IMR-90 (cell line): ENCODE measurements at regions not wholly inside any gene's neighbourhood (a gene's known extent, or its start where the extent isn't known, plus 50 kb on each side); places are given as distances from the start of the nearest gene placed in this dataset.

Source experiments
- ATAC-seq: fragments of 200-7000 bp; cut with Tn5 transposase; 2 replicates; pipeline ENCODE4 v1.9.1; 2020; ENCODE audit warnings: low read depth, mild to moderate bottlenecking, moderate library complexity
- BruUV-seq: library from RNA; stranded (reverse); fragments of 400-500 nt; replicated peaks from 2 replicates; lab custom pipeline; 2021; lab: Mats Ljungman, UMichigan
- CTCF ChIA-PET: fragments of 300-600 bp; formaldehyde crosslinking; extraction: SDS; loops from one replicate; lab custom pipeline; 2021; ENCODE audit warnings: antibody characterized with exemption; lab: Yijun Ruan, JAX
- POLR2A ChIA-PET: fragments of 300-600 bp; sonication (Branson Sonifier 250); formaldehyde crosslinking; loops from one replicate; lab custom pipeline; 2022; ENCODE audit warnings: antibody characterized with exemption; ENCODE audit not compliant: unreplicated experiment; lab: Charles Lee
- DNase-seq: peaks from one replicate; pipeline ENCODE4 v3.0.0; 2013
- H2AFZ ChIP-seq: replicated peaks from 2 replicates; pipeline ENCODE3; 2013; ENCODE audit warnings: low read length, mild to moderate bottlenecking; ENCODE audit not compliant: poor library complexity
- H2AK5ac ChIP-seq: 2 replicates; pipeline ENCODE4 v1.6.1; 2013; ENCODE audit warnings: low read depth, low read length, inconsistent platforms
- H2AK9ac ChIP-seq: replicated peaks from 2 replicates; pipeline ENCODE3; 2013; ENCODE audit warnings: mild to moderate bottlenecking, low read depth, low read length, moderate library complexity; ENCODE audit not compliant: poor library complexity
- H2BK120ac ChIP-seq: 2 replicates; pipeline ENCODE4 v1.6.1; 2013; ENCODE audit warnings: low read depth, low read length, inconsistent platforms
- H2BK15ac ChIP-seq: 3 replicates; pipeline ENCODE4 v1.6.1; 2013; ENCODE audit warnings: low read depth, low read length, inconsistent platforms
- H2BK20ac ChIP-seq: 2 replicates; pipeline ENCODE4 v1.6.1; 2013; ENCODE audit warnings: low read depth, mild to moderate bottlenecking, inconsistent platforms, low read length, moderate library complexity
- H2BK5ac ChIP-seq: 2 replicates; pipeline ENCODE4 v1.6.1; 2013; ENCODE audit warnings: mild to moderate bottlenecking, low read depth, low read length, inconsistent platforms; ENCODE audit not compliant: poor library complexity, severe bottlenecking
- H3K14ac ChIP-seq: replicated peaks from 2 replicates; pipeline ENCODE4 v1.6.1; 2013; ENCODE audit warnings: low read depth, low read length, inconsistent platforms
- H3K18ac ChIP-seq: 2 replicates; pipeline ENCODE4 v1.6.1; 2013; ENCODE audit warnings: low read depth, low read length, control low read depth
- H3K23ac ChIP-seq: 2 replicates; pipeline ENCODE4 v1.6.1; 2013; ENCODE audit warnings: low read depth, low read length, inconsistent platforms
- H3K27ac ChIP-seq: 2 replicates; pipeline ENCODE4 v1.5.1; 2013; ENCODE audit warnings: mild to moderate bottlenecking, control low read depth, low read length; ENCODE audit not compliant: insufficient read depth
- H3K27me3 ChIP-seq: 2 replicates; pipeline ENCODE4 v1.6.1; 2013; ENCODE audit warnings: low read length; ENCODE audit not compliant: control insufficient read depth, insufficient read depth
- H3K36me3 ChIP-seq: 2 replicates; pipeline ENCODE4 v1.6.1; 2013; ENCODE audit warnings: low read length, mixed read lengths; ENCODE audit not compliant: control insufficient read depth, insufficient read depth
- H3K4ac ChIP-seq: 2 replicates; pipeline ENCODE4 v1.6.1; 2013; ENCODE audit warnings: low read depth, low read length, inconsistent platforms
- H3K4me1 ChIP-seq: 2 replicates; pipeline ENCODE4 v1.6.1; 2013; ENCODE audit warnings: low read length, mixed read lengths; ENCODE audit not compliant: control insufficient read depth, insufficient read depth
- H3K4me2 ChIP-seq: 2 replicates; pipeline ENCODE4 v1.6.1; 2013; ENCODE audit warnings: low read depth, mild to moderate bottlenecking, control low read depth, low read length, moderate library complexity
- H3K4me3 ChIP-seq: 2 replicates; pipeline ENCODE4 v1.5.1; 2013; ENCODE audit warnings: low read depth, mild to moderate bottlenecking, control low read depth, low read length, moderate library complexity; ENCODE audit not compliant: insufficient read depth
- H3K56ac ChIP-seq: 2 replicates; pipeline ENCODE4 v1.6.1; 2013; ENCODE audit warnings: low read length, inconsistent platforms; ENCODE audit not compliant: insufficient read depth; ENCODE audit errors: extremely low read depth
- H3K79me1 ChIP-seq, 2 experiments: 2 replicates each; pipeline ENCODE4 v1.6.1; 2013; ENCODE audit warnings: low read length in 2 of 2, inconsistent platforms in 1 of 2, low read depth in 1 of 2
- H3K9ac ChIP-seq: 2 replicates; pipeline ENCODE4 v1.6.1; 2013; ENCODE audit warnings: low read depth, low read length, control low read depth
- H3K9me1 ChIP-seq: 2 replicates; pipeline ENCODE4 v1.6.1; 2013; ENCODE audit warnings: low read length, inconsistent platforms; ENCODE audit not compliant: insufficient read depth
- H3K9me3 ChIP-seq: 2 replicates; pipeline ENCODE4 v1.6.1; 2013; ENCODE audit warnings: low read length; ENCODE audit not compliant: control insufficient read depth, insufficient read depth
- H4K20me1 ChIP-seq: 2 replicates; pipeline ENCODE4 v1.6.1; 2013; ENCODE audit warnings: low read length, inconsistent platforms; ENCODE audit not compliant: insufficient read depth
- H4K5ac ChIP-seq: 2 replicates; pipeline ENCODE4 v1.6.1; 2013; ENCODE audit warnings: mild to moderate bottlenecking, low read depth, low read length, control low read depth
- H4K8ac ChIP-seq, 2 experiments: 2 replicates each; pipeline ENCODE4 v1.6.1; 2013; ENCODE audit warnings: low read depth in 2 of 2, low read length in 2 of 2, control low read depth in 1 of 2, inconsistent platforms in 1 of 2
- H4K91ac ChIP-seq: 2 replicates; pipeline ENCODE4 v1.6.1; 2013; ENCODE audit warnings: low read depth, low read length, inconsistent platforms; ENCODE audit not compliant: insufficient read depth
- BHLHE40 ChIP-seq: fragments of 150-350 bp; IDR thresholded peaks from 2 replicates; pipeline ENCODE4 v1.6.1; 2016; ENCODE audit warnings: mild to moderate bottlenecking, low read depth, low read length
- CEBPB ChIP-seq: IDR thresholded peaks from 2 replicates; pipeline ENCODE4 v1.6.1; 2012; ENCODE audit warnings: low read depth, low read length, improper control_type of control experiment
- CHD1 ChIP-seq: IDR thresholded peaks from 2 replicates; pipeline ENCODE4 v1.6.1; 2012; ENCODE audit warnings: low read depth, low read length, improper control_type of control experiment
- FOS ChIP-seq: fragments of 150-350 bp; IDR thresholded peaks from 2 replicates; pipeline ENCODE4 v1.6.1; 2016; ENCODE audit warnings: low read depth, low read length
- MAFK ChIP-seq: IDR thresholded peaks from 2 replicates; pipeline ENCODE4 v1.6.1; 2012; ENCODE audit warnings: low read depth, low read length, improper control_type of control experiment
- MAZ ChIP-seq: IDR thresholded peaks from 2 replicates; pipeline ENCODE4 v1.6.1; 2012; ENCODE audit warnings: low read depth, mild to moderate bottlenecking, low read length, improper control_type of control experiment, moderate library complexity, borderline replicate concordance
- MXI1 ChIP-seq: IDR thresholded peaks from 2 replicates; pipeline ENCODE4 v1.6.1; 2012; ENCODE audit warnings: low read depth, mild to moderate bottlenecking, low read length, moderate library complexity, borderline replicate concordance
- NFE2L2 ChIP-seq: fragments of 150-350 bp; IDR thresholded peaks from 2 replicates; pipeline ENCODE4 v1.6.1; 2016; ENCODE audit warnings: low read depth, mild to moderate bottlenecking, low read length
- POLR2A ChIP-seq: IDR thresholded peaks from 2 replicates; pipeline ENCODE4 v1.6.1; 2012; ENCODE audit warnings: mild to moderate bottlenecking, low read depth, low read length
- RAD21 ChIP-seq: IDR thresholded peaks from 2 replicates; pipeline ENCODE4 v1.6.1; 2012; ENCODE audit warnings: low read length, improper control_type of control experiment
- RFX5 ChIP-seq: IDR thresholded peaks from 2 replicates; pipeline ENCODE4 v1.8.0; 2012; ENCODE audit warnings: low read depth, mild to moderate bottlenecking, low read length, moderate library complexity
- SMC3 ChIP-seq: fragments of 150-350 bp; IDR thresholded peaks from 2 replicates; pipeline ENCODE4 v1.6.1; 2016; ENCODE audit warnings: low read depth, mild to moderate bottlenecking, antibody characterized with exemption, low read length, moderate library complexity
- WGBS, 2 experiments: methylation state at CpG; one replicate each; pipeline versions ENCODE4 v1.1.5 to v1.1.7; 2013; ENCODE audit warnings: missing lambda C conversion rate in 2 of 2; ENCODE audit not compliant: insufficient read length in 1 of 2; ENCODE audit errors: extremely low coverage in 2 of 2; 5-methylcytosine and 5-hydroxymethylcytosine counted together
- dilution Hi-C: fragments of 300-500 bp; cut with HindIII; formaldehyde crosslinking; loops from one replicate; pipeline ENCODE4 v1.14.3; 2018; ENCODE audit warnings: low sequenced_read_pairs; ENCODE audit not compliant: unreplicated experiment
- in situ Hi-C: fragments of 300-500 bp; cut with MboI; formaldehyde crosslinking; loops from 3 replicates; pipeline ENCODE4 v1.14.3; 2019; ENCODE audit warnings: low sequenced_read_pairs, inconsistent platforms, mixed read lengths
- intact Hi-C: fragments of 100-400 bp; cut with micrococcal nuclease; formaldehyde crosslinking; loops from 2 replicates; pipeline ENCODE4 v1.10.0; 2022
- TF ChIP-seq, protein P1 (sequence below): fragments of 150-350 bp; IDR thresholded peaks from 2 replicates; pipeline ENCODE4 v1.6.1; 2017; ENCODE audit warnings: mild to moderate bottlenecking, antibody characterized with exemption, low read length, low read depth
- TF ChIP-seq, protein P2 (sequence below): conservative IDR thresholded peaks from 2 replicates; pipeline ENCODE4 v1.5.1; 2012; ENCODE audit warnings: mild to moderate bottlenecking, low read depth, low read length, improper control_type of control experiment
- TF ChIP-seq, protein P3 (sequence below): fragments of 150-350 bp; IDR thresholded peaks from 2 replicates; pipeline ENCODE4 v1.6.1; 2016; ENCODE audit warnings: low read depth, mild to moderate bottlenecking, low read length, moderate library complexity, borderline replicate concordance

DNA sequence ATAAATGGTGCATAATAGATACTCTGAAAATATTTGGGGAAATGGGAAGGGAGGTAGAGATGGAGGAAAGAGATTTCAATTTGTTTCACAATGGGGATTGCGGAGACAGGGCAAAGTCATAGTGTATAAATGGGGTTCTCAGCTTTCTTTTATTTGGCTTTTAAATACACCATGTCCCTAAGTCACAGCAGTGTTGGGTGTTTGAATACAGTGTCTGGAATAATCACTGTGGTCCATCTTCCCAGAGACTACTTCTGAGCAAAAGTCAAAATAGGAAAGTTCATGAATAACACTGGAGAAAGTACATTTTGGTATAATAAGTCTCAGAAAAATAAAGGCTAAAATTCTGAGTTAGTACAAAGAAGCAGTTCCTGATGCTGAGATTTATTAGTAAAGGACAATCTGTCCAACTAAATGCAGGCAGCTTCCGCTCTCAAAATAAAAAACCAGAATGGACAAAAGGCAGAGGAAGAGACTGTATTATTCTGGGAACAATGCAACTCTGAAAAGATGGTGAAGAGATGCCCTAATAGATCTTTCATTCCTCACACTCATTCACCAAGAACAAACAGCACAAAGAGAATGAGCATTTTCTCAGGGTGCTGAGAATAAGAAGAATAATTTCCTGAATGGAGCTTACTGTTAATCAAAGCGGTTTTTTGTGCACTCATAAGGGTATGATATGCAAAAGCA, 295.4 kb upstream of the PIK3C3 start:
- no peak overlapping the region for H2AK5ac ChIP-seq
- ChIA-PET POLR2A (no interaction called here), CTCF (no interaction called here)
- H3K9ac ChIP-seq: no peak overlapping the region
- H2AFZ ChIP-seq: no peak overlapping the region
- no peak overlapping the region for H4K8ac ChIP-seq
- no peaks in the 10 kb centered on the region for H3K27me3 ChIP-seq
- H3K4me2 ChIP-seq: no peak overlapping the region
- H3K27ac ChIP-seq: no peak overlapping the region
- in situ Hi-C loops (no loop called here), intact Hi-C loops (no loop called here), dilution Hi-C loops (no loop called here)
- DNase-seq (no peak), ATAC-seq (no peak)
- no peaks in the 10 kb centered on the region for H3K4me1 ChIP-seq
- no peak overlapping the region for H4K5ac ChIP-seq
- no peaks in the 10 kb centered on the region for H3K36me3 ChIP-seq
- H3K56ac ChIP-seq: no peak overlapping the region
- no TSS peak for BruUV-seq
- no peak overlapping the region for H2BK20ac ChIP-seq
- no peak overlapping the region for H4K91ac ChIP-seq
- H3K23ac ChIP-seq: no peak overlapping the region
- no peaks in the 10 kb centered on the region for H3K79me1 ChIP-seq
- no peaks in the 10 kb centered on the region for H3K9me1 ChIP-seq
- H3K4me3 ChIP-seq: no peak overlapping the region
- no peak overlapping the region for H2BK120ac ChIP-seq
- no peak overlapping the region for H3K4ac ChIP-seq
- no peak overlapping the region for H2BK5ac ChIP-seq
- no CpG with 5 or more reads among the region's 3 CpGs for WGBS, 2 experiments
- H3K9me3 ChIP-seq: no peaks in the 10 kb centered on the region
- H2BK15ac ChIP-seq: no peak overlapping the region
- H3K18ac ChIP-seq: no peak overlapping the region
- H2AK9ac ChIP-seq: no peak overlapping the region
- TF ChIP-seq RFX5: no peak
- TF ChIP-seq NFE2L2: no peak
- no peak for TF ChIP-seq BHLHE40
- no peak for TF ChIP-seq FOS
- no peak for TF ChIP-seq POLR2A
- TF ChIP-seq, protein P1, sequence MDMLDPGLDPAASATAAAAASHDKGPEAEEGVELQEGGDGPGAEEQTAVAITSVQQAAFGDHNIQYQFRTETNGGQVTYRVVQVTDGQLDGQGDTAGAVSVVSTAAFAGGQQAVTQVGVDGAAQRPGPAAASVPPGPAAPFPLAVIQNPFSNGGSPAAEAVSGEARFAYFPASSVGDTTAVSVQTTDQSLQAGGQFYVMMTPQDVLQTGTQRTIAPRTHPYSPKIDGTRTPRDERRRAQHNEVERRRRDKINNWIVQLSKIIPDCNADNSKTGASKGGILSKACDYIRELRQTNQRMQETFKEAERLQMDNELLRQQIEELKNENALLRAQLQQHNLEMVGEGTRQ: no peak
- no peak for TF ChIP-seq RAD21
- no peak for TF ChIP-seq SMC3
- no peak for TF ChIP-seq CHD1
- no peak for TF ChIP-seq CEBPB
- no peak for TF ChIP-seq MXI1
- TF ChIP-seq, protein P2, sequence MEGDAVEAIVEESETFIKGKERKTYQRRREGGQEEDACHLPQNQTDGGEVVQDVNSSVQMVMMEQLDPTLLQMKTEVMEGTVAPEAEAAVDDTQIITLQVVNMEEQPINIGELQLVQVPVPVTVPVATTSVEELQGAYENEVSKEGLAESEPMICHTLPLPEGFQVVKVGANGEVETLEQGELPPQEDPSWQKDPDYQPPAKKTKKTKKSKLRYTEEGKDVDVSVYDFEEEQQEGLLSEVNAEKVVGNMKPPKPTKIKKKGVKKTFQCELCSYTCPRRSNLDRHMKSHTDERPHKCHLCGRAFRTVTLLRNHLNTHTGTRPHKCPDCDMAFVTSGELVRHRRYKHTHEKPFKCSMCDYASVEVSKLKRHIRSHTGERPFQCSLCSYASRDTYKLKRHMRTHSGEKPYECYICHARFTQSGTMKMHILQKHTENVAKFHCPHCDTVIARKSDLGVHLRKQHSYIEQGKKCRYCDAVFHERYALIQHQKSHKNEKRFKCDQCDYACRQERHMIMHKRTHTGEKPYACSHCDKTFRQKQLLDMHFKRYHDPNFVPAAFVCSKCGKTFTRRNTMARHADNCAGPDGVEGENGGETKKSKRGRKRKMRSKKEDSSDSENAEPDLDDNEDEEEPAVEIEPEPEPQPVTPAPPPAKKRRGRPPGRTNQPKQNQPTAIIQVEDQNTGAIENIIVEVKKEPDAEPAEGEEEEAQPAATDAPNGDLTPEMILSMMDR: no peak
- no peak for TF ChIP-seq MAFK
- no peak for TF ChIP-seq MAZ
- TF ChIP-seq, protein P3, sequence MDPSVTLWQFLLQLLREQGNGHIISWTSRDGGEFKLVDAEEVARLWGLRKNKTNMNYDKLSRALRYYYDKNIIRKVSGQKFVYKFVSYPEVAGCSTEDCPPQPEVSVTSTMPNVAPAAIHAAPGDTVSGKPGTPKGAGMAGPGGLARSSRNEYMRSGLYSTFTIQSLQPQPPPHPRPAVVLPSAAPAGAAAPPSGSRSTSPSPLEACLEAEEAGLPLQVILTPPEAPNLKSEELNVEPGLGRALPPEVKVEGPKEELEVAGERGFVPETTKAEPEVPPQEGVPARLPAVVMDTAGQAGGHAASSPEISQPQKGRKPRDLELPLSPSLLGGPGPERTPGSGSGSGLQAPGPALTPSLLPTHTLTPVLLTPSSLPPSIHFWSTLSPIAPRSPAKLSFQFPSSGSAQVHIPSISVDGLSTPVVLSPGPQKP: no peak
- H4K20me1 ChIP-seq: no peaks in the 10 kb centered on the region
- H3K14ac ChIP-seq: no peak overlapping the region
